GM19324 (cell line): ENCODE measurements at regions not wholly inside any gene's neighbourhood (a gene's known extent, or its start where the extent isn't known, plus 50 kb on each side); places are given as distances from the start of the nearest gene placed in this dataset.

Experiments used
- ATAC-seq: cut with Tn5 transposase; IDR thresholded peaks from one replicate; pipeline ENCODE4 v1.9.1; 2021; ENCODE audit warnings: mild to moderate bottlenecking, moderate library complexity; ENCODE audit not compliant: unreplicated experiment, low FRiP score

- ATAC-seq: no peak
These were observed 112.6 kb upstream of the ARHGAP5 start for GRCh38 chr14:31964490-31964889.

- ATAC-seq: no peak
These were observed 111.9 kb upstream of the ARHGAP5 start for GRCh38 chr14:31965071-31965734.

GRCh38 chr14:31965735-31966598 is 111.1 kb upstream of the ARHGAP5 start:
- no peak for ATAC-seq

- ATAC-seq: no peak
These were observed 110.0 kb upstream of the ARHGAP5 start for GRCh38 chr14:31966896-31967668.

- ATAC-seq: no peak
These were observed 109.5 kb upstream of the ARHGAP5 start for GRCh38 chr14:31967669-31967975.

- peak; percentile 54 for ATAC-seq
These were observed 108.8 kb upstream of the ARHGAP5 start for GRCh38 chr14:31968107-31968810.

GRCh38 chr14:31968956-31969698 is 108.0 kb upstream of the ARHGAP5 start:
- ATAC-seq: peak; percentile 11

GRCh38 chr14:31969699-31970240 is 107.3 kb upstream of the ARHGAP5 start:
- no peak for ATAC-seq

GRCh38 chr14:31970744-31971143 is 106.4 kb upstream of the ARHGAP5 start:
- ATAC-seq: no peak

- ATAC-seq: no peak
These were observed 105.5 kb upstream of the ARHGAP5 start for GRCh38 chr14:31971612-31972011.

GRCh38 chr14:31977001-31977556 is 100.0 kb upstream of the ARHGAP5 start:
- ATAC-seq: no peak

GRCh38 chr14:31978423-31978822 is 98.7 kb upstream of the ARHGAP5 start:
- ATAC-seq: no peak

GRCh38 chr14:31982642-31983041 is 94.5 kb upstream of the ARHGAP5 start:
- no peak for ATAC-seq

- ATAC-seq: no peak
These were observed 90.7 kb upstream of the ARHGAP5 start for GRCh38 chr14:31986405-31986804.

- ATAC-seq: no peak
These were observed 89.4 kb upstream of the ARHGAP5 start for GRCh38 chr14:31987721-31988120.

- no peak for ATAC-seq
These were observed 88.9 kb upstream of the ARHGAP5 start for GRCh38 chr14:31988244-31988643.

GRCh38 chr14:31990183-31990857 is 86.8 kb upstream of the ARHGAP5 start:
- ATAC-seq: no peak

- no peak for ATAC-seq
These were observed 86.1 kb upstream of the ARHGAP5 start for GRCh38 chr14:31990926-31991572.
